Lower lobe of right lung (tissue), 2 donors: ENCODE measurements at regions not wholly inside any gene's neighbourhood (a gene's known extent, or its start where the extent isn't known, plus 50 kb on each side); places are given as distances from the start of the nearest gene placed in this dataset.

Experiments used
- ATAC-seq, 2 donors: fragments of 200-7000 bp; cut with Tn5 transposase; one replicate each; pipeline ENCODE4 v1.9.1; 2020 to 2022; ENCODE audit warnings: mild to moderate bottlenecking in 2 of 2, moderate library complexity in 2 of 2
- DNase-seq: peaks from one replicate; pipeline ENCODE4 v3.0.0-alpha.2; 2020
- H3K27ac ChIP-seq: fragments of 200-600 bp; one replicate; pipeline ENCODE4 v1.8.0; 2022
- H3K27me3 ChIP-seq: fragments of 200-600 bp; one replicate; pipeline ENCODE4 v1.8.0; 2022; ENCODE audit warnings: low read depth
- H3K36me3 ChIP-seq: fragments of 200-600 bp; one replicate; pipeline ENCODE4 v1.8.0; 2022; ENCODE audit warnings: mild to moderate bottlenecking
- H3K4me1 ChIP-seq: fragments of 200-600 bp; one replicate; pipeline ENCODE4 v1.8.0; 2022
- H3K4me3 ChIP-seq: fragments of 200-600 bp; one replicate; pipeline ENCODE4 v1.8.0; 2022; ENCODE audit warnings: mild to moderate bottlenecking
- H3K9me3 ChIP-seq: fragments of 200-600 bp; one replicate; pipeline ENCODE4 v1.8.0; 2022
- CTCF ChIP-seq: fragments of 200-600 bp; IDR thresholded peaks from one replicate; pipeline ENCODE4 v1.8.0; 2022; ENCODE audit warnings: antibody characterized with exemption, mild to moderate bottlenecking
- intact Hi-C: fragments of 100-400 bp; cut with DNase I; formaldehyde crosslinking; loops from one replicate; pipeline ENCODE4 v1.11.0; 2022
- donor health status: DM: no; HTN: yes; CAD: no; lungs with severe emphysema.

- no peaks in the 10 kb centered on the region for H3K36me3 ChIP-seq
- peaks cover 12% of the 10 kb centered on the region for H3K9me3 ChIP-seq
- H3K4me1 ChIP-seq: no peaks in the 10 kb centered on the region
- ATAC-seq (no peak), DNase-seq (no peak)
- no peak overlapping the region for H3K4me3 ChIP-seq
- H3K27me3 ChIP-seq: no peaks in the 10 kb centered on the region
- no peak for TF ChIP-seq CTCF
- no peak overlapping the region for H3K27ac ChIP-seq
- intact Hi-C loops: loop anchor here (10.0 kb wide), 2 partner anchors 82 to 252 kb away; no protein-coding TSS in a partner anchor
Observed at GRCh38 chr9:38166501-38166900, 97.5 kb upstream of the SHB start.

- no peak overlapping the region for H3K27ac ChIP-seq
Observed at GRCh38 chr9:38164659-38165221, 95.7 kb upstream of the SHB start.

GRCh38 chr9:38163518-38163917, 94.5 kb upstream of the SHB start:
- Histone ChIP-seq H3K4me1 (no peaks in the 10 kb centered on the region), H3K9me3 (no peaks in the 10 kb centered on the region), H3K36me3 (no peaks in the 10 kb centered on the region), H3K27ac (no peak overlapping the region), H3K27me3 (no peaks in the 10 kb centered on the region), H3K4me3 (no peak overlapping the region)
- no peak for TF ChIP-seq CTCF
- DNase-seq (no peak), ATAC-seq (no peak)
- intact Hi-C loops: loop anchor here (10.0 kb wide), 2 partner anchors 79 to 249 kb away; no protein-coding TSS in a partner anchor

More at GRCh38 chr9:38164659-38165221, 95.7 kb upstream of the SHB start:
- DNase-seq: no peak
- no peak for ATAC-seq
- intact Hi-C loops: loop anchor here (10.0 kb wide), 2 partner anchors 80 to 250 kb away; no protein-coding TSS in a partner anchor
- Histone ChIP-seq H3K4me3 (no peak overlapping the region), H3K27me3 (no peaks in the 10 kb centered on the region), H3K36me3 (no peaks in the 10 kb centered on the region), H3K4me1 (no peaks in the 10 kb centered on the region), H3K9me3 (no peaks in the 10 kb centered on the region)
- TF ChIP-seq CTCF: no peak

GRCh38 chr9:38162332-38163211, 93.5 kb upstream of the SHB start:
- Histone ChIP-seq H3K4me1 (no peaks in the 10 kb centered on the region), H3K4me3 (no peak overlapping the region), H3K27me3 (no peaks in the 10 kb centered on the region), H3K36me3 (no peaks in the 10 kb centered on the region), H3K9me3 (no peaks in the 10 kb centered on the region), H3K27ac (no peak overlapping the region)
- TF ChIP-seq CTCF: no peak
- intact Hi-C loops: loop anchor here (10.0 kb wide), 2 partner anchors 78 to 248 kb away; no protein-coding TSS in a partner anchor
- no peak for DNase-seq
- peak in 1 of 2 donors; percentile 52 for ATAC-seq

GRCh38 chr9:38160613-38161215, 91.7 kb upstream of the SHB start:
- H3K4me3 ChIP-seq: no peak overlapping the region
- peak; percentile 64 to 72 for ATAC-seq
- H3K27me3 ChIP-seq: no peaks in the 10 kb centered on the region
- peak; percentile 57 for DNase-seq
- H3K4me1 ChIP-seq: no peaks in the 10 kb centered on the region
- H3K27ac ChIP-seq: no peak overlapping the region
- H3K9me3 ChIP-seq: no peaks in the 10 kb centered on the region
- H3K36me3 ChIP-seq: no peaks in the 10 kb centered on the region
- intact Hi-C loops: loop anchor here (10.0 kb wide), 2 partner anchors 76 to 246 kb away; no protein-coding TSS in a partner anchor
- TF ChIP-seq CTCF: peak; percentile 83
